ENCODE measurements at regions not wholly inside any gene's neighbourhood (a gene's known extent, or its start where the extent isn't known, plus 50 kb on each side); places are given as distances from the start of the nearest gene placed in this dataset.

DNA sequence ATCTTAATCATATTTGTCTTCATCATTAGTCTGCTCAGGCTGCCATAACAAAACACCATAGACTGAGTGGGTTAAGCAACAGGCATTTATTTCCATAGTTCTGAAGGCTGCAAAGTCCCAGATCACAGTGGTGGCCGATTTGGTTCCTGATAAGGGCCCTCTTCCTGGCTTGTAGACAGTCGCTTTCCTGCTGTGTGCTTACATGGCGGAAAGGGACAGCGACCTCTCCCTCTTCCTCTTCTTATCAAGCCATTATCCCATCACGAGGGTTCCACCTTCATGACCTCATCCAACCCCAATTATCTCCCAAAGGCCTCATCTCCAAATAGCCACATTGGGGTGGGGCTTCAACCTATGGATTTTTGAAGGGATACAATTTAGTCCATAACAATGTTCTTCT is 84.0 kb downstream of the LYZL1 start:
- TF ChIP-seq, protein P1, sequence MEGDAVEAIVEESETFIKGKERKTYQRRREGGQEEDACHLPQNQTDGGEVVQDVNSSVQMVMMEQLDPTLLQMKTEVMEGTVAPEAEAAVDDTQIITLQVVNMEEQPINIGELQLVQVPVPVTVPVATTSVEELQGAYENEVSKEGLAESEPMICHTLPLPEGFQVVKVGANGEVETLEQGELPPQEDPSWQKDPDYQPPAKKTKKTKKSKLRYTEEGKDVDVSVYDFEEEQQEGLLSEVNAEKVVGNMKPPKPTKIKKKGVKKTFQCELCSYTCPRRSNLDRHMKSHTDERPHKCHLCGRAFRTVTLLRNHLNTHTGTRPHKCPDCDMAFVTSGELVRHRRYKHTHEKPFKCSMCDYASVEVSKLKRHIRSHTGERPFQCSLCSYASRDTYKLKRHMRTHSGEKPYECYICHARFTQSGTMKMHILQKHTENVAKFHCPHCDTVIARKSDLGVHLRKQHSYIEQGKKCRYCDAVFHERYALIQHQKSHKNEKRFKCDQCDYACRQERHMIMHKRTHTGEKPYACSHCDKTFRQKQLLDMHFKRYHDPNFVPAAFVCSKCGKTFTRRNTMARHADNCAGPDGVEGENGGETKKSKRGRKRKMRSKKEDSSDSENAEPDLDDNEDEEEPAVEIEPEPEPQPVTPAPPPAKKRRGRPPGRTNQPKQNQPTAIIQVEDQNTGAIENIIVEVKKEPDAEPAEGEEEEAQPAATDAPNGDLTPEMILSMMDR (IDR thresholded peaks at IDR 0.05) = no peak
- TF ChIP-seq POLR2A (IDR thresholded peaks at IDR 0.05) = no peak

Measured in ovary (tissue), 3 donors.